IMR-90 (cell line): ENCODE measurements at regions not wholly inside any gene's neighbourhood (a gene's known extent, or its start where the extent isn't known, plus 50 kb on each side); places are given as distances from the start of the nearest gene placed in this dataset.

Experiments
- ATAC-seq: fragments of 200-7000 bp; cut with Tn5 transposase; 2 replicates; pipeline ENCODE4 v1.9.1; 2020; ENCODE audit warnings: low read depth, mild to moderate bottlenecking, moderate library complexity
- BruUV-seq: library from RNA; stranded (reverse); fragments of 400-500 nt; replicated peaks from 2 replicates; lab custom pipeline; 2021; lab: Mats Ljungman, UMichigan
- CTCF ChIA-PET: fragments of 300-600 bp; formaldehyde crosslinking; extraction: SDS; loops from one replicate; lab custom pipeline; 2021; ENCODE audit warnings: antibody characterized with exemption; lab: Yijun Ruan, JAX
- POLR2A ChIA-PET: fragments of 300-600 bp; sonication (Branson Sonifier 250); formaldehyde crosslinking; loops from one replicate; lab custom pipeline; 2022; ENCODE audit warnings: antibody characterized with exemption; ENCODE audit not compliant: unreplicated experiment; lab: Charles Lee
- DNase-seq: peaks from one replicate; pipeline ENCODE4 v3.0.0; 2013
- H2AFZ ChIP-seq: replicated peaks from 2 replicates; pipeline ENCODE3; 2013; ENCODE audit warnings: low read length, mild to moderate bottlenecking; ENCODE audit not compliant: poor library complexity
- H2AK5ac ChIP-seq: 2 replicates; pipeline ENCODE4 v1.6.1; 2013; ENCODE audit warnings: low read depth, low read length, inconsistent platforms
- H2AK9ac ChIP-seq: replicated peaks from 2 replicates; pipeline ENCODE3; 2013; ENCODE audit warnings: mild to moderate bottlenecking, low read depth, low read length, moderate library complexity; ENCODE audit not compliant: poor library complexity
- H2BK120ac ChIP-seq: 2 replicates; pipeline ENCODE4 v1.6.1; 2013; ENCODE audit warnings: low read depth, low read length, inconsistent platforms
- H2BK15ac ChIP-seq: 3 replicates; pipeline ENCODE4 v1.6.1; 2013; ENCODE audit warnings: low read depth, low read length, inconsistent platforms
- H2BK20ac ChIP-seq: 2 replicates; pipeline ENCODE4 v1.6.1; 2013; ENCODE audit warnings: low read depth, mild to moderate bottlenecking, inconsistent platforms, low read length, moderate library complexity
- H2BK5ac ChIP-seq: 2 replicates; pipeline ENCODE4 v1.6.1; 2013; ENCODE audit warnings: mild to moderate bottlenecking, low read depth, low read length, inconsistent platforms; ENCODE audit not compliant: poor library complexity, severe bottlenecking
- H3K14ac ChIP-seq: replicated peaks from 2 replicates; pipeline ENCODE4 v1.6.1; 2013; ENCODE audit warnings: low read depth, low read length, inconsistent platforms
- H3K18ac ChIP-seq: 2 replicates; pipeline ENCODE4 v1.6.1; 2013; ENCODE audit warnings: low read depth, low read length, control low read depth
- H3K23ac ChIP-seq: 2 replicates; pipeline ENCODE4 v1.6.1; 2013; ENCODE audit warnings: low read depth, low read length, inconsistent platforms
- H3K27ac ChIP-seq: 2 replicates; pipeline ENCODE4 v1.5.1; 2013; ENCODE audit warnings: mild to moderate bottlenecking, control low read depth, low read length; ENCODE audit not compliant: insufficient read depth
- H3K27me3 ChIP-seq: 2 replicates; pipeline ENCODE4 v1.6.1; 2013; ENCODE audit warnings: low read length; ENCODE audit not compliant: control insufficient read depth, insufficient read depth
- H3K36me3 ChIP-seq: 2 replicates; pipeline ENCODE4 v1.6.1; 2013; ENCODE audit warnings: low read length, mixed read lengths; ENCODE audit not compliant: control insufficient read depth, insufficient read depth
- H3K4ac ChIP-seq: 2 replicates; pipeline ENCODE4 v1.6.1; 2013; ENCODE audit warnings: low read depth, low read length, inconsistent platforms
- H3K4me1 ChIP-seq: 2 replicates; pipeline ENCODE4 v1.6.1; 2013; ENCODE audit warnings: low read length, mixed read lengths; ENCODE audit not compliant: control insufficient read depth, insufficient read depth
- H3K4me2 ChIP-seq: 2 replicates; pipeline ENCODE4 v1.6.1; 2013; ENCODE audit warnings: low read depth, mild to moderate bottlenecking, control low read depth, low read length, moderate library complexity
- H3K4me3 ChIP-seq: 2 replicates; pipeline ENCODE4 v1.5.1; 2013; ENCODE audit warnings: low read depth, mild to moderate bottlenecking, control low read depth, low read length, moderate library complexity; ENCODE audit not compliant: insufficient read depth
- H3K56ac ChIP-seq: 2 replicates; pipeline ENCODE4 v1.6.1; 2013; ENCODE audit warnings: low read length, inconsistent platforms; ENCODE audit not compliant: insufficient read depth; ENCODE audit errors: extremely low read depth
- H3K79me1 ChIP-seq, 2 experiments: 2 replicates each; pipeline ENCODE4 v1.6.1; 2013; ENCODE audit warnings: low read length in 2 of 2, inconsistent platforms in 1 of 2, low read depth in 1 of 2
- H3K9ac ChIP-seq: 2 replicates; pipeline ENCODE4 v1.6.1; 2013; ENCODE audit warnings: low read depth, low read length, control low read depth
- H3K9me1 ChIP-seq: 2 replicates; pipeline ENCODE4 v1.6.1; 2013; ENCODE audit warnings: low read length, inconsistent platforms; ENCODE audit not compliant: insufficient read depth
- H3K9me3 ChIP-seq: 2 replicates; pipeline ENCODE4 v1.6.1; 2013; ENCODE audit warnings: low read length; ENCODE audit not compliant: control insufficient read depth, insufficient read depth
- H4K20me1 ChIP-seq: 2 replicates; pipeline ENCODE4 v1.6.1; 2013; ENCODE audit warnings: low read length, inconsistent platforms; ENCODE audit not compliant: insufficient read depth
- H4K5ac ChIP-seq: 2 replicates; pipeline ENCODE4 v1.6.1; 2013; ENCODE audit warnings: mild to moderate bottlenecking, low read depth, low read length, control low read depth
- H4K8ac ChIP-seq, 2 experiments: 2 replicates each; pipeline ENCODE4 v1.6.1; 2013; ENCODE audit warnings: low read depth in 2 of 2, low read length in 2 of 2, control low read depth in 1 of 2, inconsistent platforms in 1 of 2
- H4K91ac ChIP-seq: 2 replicates; pipeline ENCODE4 v1.6.1; 2013; ENCODE audit warnings: low read depth, low read length, inconsistent platforms; ENCODE audit not compliant: insufficient read depth
- BHLHE40 ChIP-seq: fragments of 150-350 bp; IDR thresholded peaks from 2 replicates; pipeline ENCODE4 v1.6.1; 2016; ENCODE audit warnings: mild to moderate bottlenecking, low read depth, low read length
- CEBPB ChIP-seq: IDR thresholded peaks from 2 replicates; pipeline ENCODE4 v1.6.1; 2012; ENCODE audit warnings: low read depth, low read length, improper control_type of control experiment
- CHD1 ChIP-seq: IDR thresholded peaks from 2 replicates; pipeline ENCODE4 v1.6.1; 2012; ENCODE audit warnings: low read depth, low read length, improper control_type of control experiment
- CTCF ChIP-seq: conservative IDR thresholded peaks from 2 replicates; pipeline ENCODE4 v1.5.1; 2012; ENCODE audit warnings: mild to moderate bottlenecking, low read depth, low read length, improper control_type of control experiment
- ELK1 ChIP-seq: fragments of 150-350 bp; IDR thresholded peaks from 2 replicates; pipeline ENCODE4 v1.6.1; 2016; ENCODE audit warnings: low read depth, mild to moderate bottlenecking, low read length, moderate library complexity, borderline replicate concordance
- FOS ChIP-seq: fragments of 150-350 bp; IDR thresholded peaks from 2 replicates; pipeline ENCODE4 v1.6.1; 2016; ENCODE audit warnings: low read depth, low read length
- MAFK ChIP-seq: IDR thresholded peaks from 2 replicates; pipeline ENCODE4 v1.6.1; 2012; ENCODE audit warnings: low read depth, low read length, improper control_type of control experiment
- MAZ ChIP-seq: IDR thresholded peaks from 2 replicates; pipeline ENCODE4 v1.6.1; 2012; ENCODE audit warnings: low read depth, mild to moderate bottlenecking, low read length, improper control_type of control experiment, moderate library complexity, borderline replicate concordance
- MXI1 ChIP-seq: IDR thresholded peaks from 2 replicates; pipeline ENCODE4 v1.6.1; 2012; ENCODE audit warnings: low read depth, mild to moderate bottlenecking, low read length, moderate library complexity, borderline replicate concordance
- NFE2L2 ChIP-seq: fragments of 150-350 bp; IDR thresholded peaks from 2 replicates; pipeline ENCODE4 v1.6.1; 2016; ENCODE audit warnings: low read depth, mild to moderate bottlenecking, low read length
- POLR2A ChIP-seq: IDR thresholded peaks from 2 replicates; pipeline ENCODE4 v1.6.1; 2012; ENCODE audit warnings: mild to moderate bottlenecking, low read depth, low read length
- RAD21 ChIP-seq: IDR thresholded peaks from 2 replicates; pipeline ENCODE4 v1.6.1; 2012; ENCODE audit warnings: low read length, improper control_type of control experiment
- RCOR1 ChIP-seq: IDR thresholded peaks from 2 replicates; pipeline ENCODE4 v1.6.1; 2012; ENCODE audit warnings: mild to moderate bottlenecking, low read length, improper control_type of control experiment; ENCODE audit not compliant: insufficient replicate concordance
- RFX5 ChIP-seq: IDR thresholded peaks from 2 replicates; pipeline ENCODE4 v1.8.0; 2012; ENCODE audit warnings: low read depth, mild to moderate bottlenecking, low read length, moderate library complexity
- SMC3 ChIP-seq: fragments of 150-350 bp; IDR thresholded peaks from 2 replicates; pipeline ENCODE4 v1.6.1; 2016; ENCODE audit warnings: low read depth, mild to moderate bottlenecking, antibody characterized with exemption, low read length, moderate library complexity
- USF2 ChIP-seq: fragments of 150-350 bp; IDR thresholded peaks from 2 replicates; pipeline ENCODE4 v1.6.1; 2017; ENCODE audit warnings: mild to moderate bottlenecking, antibody characterized with exemption, low read length, low read depth
- WGBS, 2 experiments: methylation state at CpG; one replicate each; pipeline versions ENCODE4 v1.1.5 to v1.1.7; 2013; ENCODE audit warnings: missing lambda C conversion rate in 2 of 2; ENCODE audit not compliant: insufficient read length in 1 of 2; ENCODE audit errors: extremely low coverage in 2 of 2; 5-methylcytosine and 5-hydroxymethylcytosine counted together
- dilution Hi-C: fragments of 300-500 bp; cut with HindIII; formaldehyde crosslinking; loops from one replicate; pipeline ENCODE4 v1.14.3; 2018; ENCODE audit warnings: low sequenced_read_pairs; ENCODE audit not compliant: unreplicated experiment
- in situ Hi-C: fragments of 300-500 bp; cut with MboI; formaldehyde crosslinking; loops from 3 replicates; pipeline ENCODE4 v1.14.3; 2019; ENCODE audit warnings: low sequenced_read_pairs, inconsistent platforms, mixed read lengths
- intact Hi-C: fragments of 100-400 bp; cut with micrococcal nuclease; formaldehyde crosslinking; loops from 2 replicates; pipeline ENCODE4 v1.10.0; 2022

- no peak overlapping the region for H4K8ac ChIP-seq
- H2AFZ ChIP-seq, result no peak overlapping the region
- H2BK5ac ChIP-seq, result no peak overlapping the region
- H3K79me1 ChIP-seq, result no peaks in the 10 kb centered on the region
- no peak overlapping the region for H4K5ac ChIP-seq
- no peaks in the 10 kb centered on the region for H3K9me1 ChIP-seq
- H3K27ac ChIP-seq, result no peak overlapping the region
- no peaks in the 10 kb centered on the region for H4K20me1 ChIP-seq
- DNase-seq (no peak), ATAC-seq (no peak)
- no peak overlapping the region for H2BK15ac ChIP-seq
- peaks cover 4% of the 10 kb centered on the region; the same call in 1 of the 2 replicates for H3K9me3 ChIP-seq
- no peak overlapping the region for H3K4me2 ChIP-seq
- intact Hi-C loops (no loop called here), in situ Hi-C loops (no loop called here), dilution Hi-C loops (no loop called here)
- H3K9ac ChIP-seq, result no peak overlapping the region
- H3K14ac ChIP-seq, result no peak overlapping the region
- no peak overlapping the region for H3K23ac ChIP-seq
- no peak overlapping the region for H3K56ac ChIP-seq
- no peak overlapping the region for H2BK120ac ChIP-seq
- no peak overlapping the region for H3K4ac ChIP-seq
- no peak overlapping the region for H3K18ac ChIP-seq
- BruUV-seq, result no TSS peak
- H2AK9ac ChIP-seq, result no peak overlapping the region
- H3K4me1 ChIP-seq, result no peaks in the 10 kb centered on the region
- POLR2A ChIA-PET, result no interaction called here
- TF ChIP-seq FOS (no peak), CTCF (no peak), RAD21 (no peak), ELK1 (no peak), MXI1 (no peak), RFX5 (no peak), CEBPB (no peak), POLR2A (no peak), BHLHE40 (no peak), RCOR1 (no peak), NFE2L2 (no peak), SMC3 (no peak), MAZ (no peak), MAFK (no peak), CHD1 (no peak), USF2 (no peak)
- H2BK20ac ChIP-seq, result no peak overlapping the region
- H3K4me3 ChIP-seq, result no peak overlapping the region
- CTCF ChIA-PET, result no interaction called here
- no peak overlapping the region for H2AK5ac ChIP-seq
- WGBS, 2 experiments, result no CpG with 5 or more reads among the region's 2 CpGs
- no peak overlapping the region for H4K91ac ChIP-seq
- H3K36me3 ChIP-seq, result no peaks in the 10 kb centered on the region
- no peaks in the 10 kb centered on the region for H3K27me3 ChIP-seq
Observed at GRCh38 chr7:25696571-25696970, 455.4 kb upstream of the NFE2L3 start.
